VCaP (cell line): ENCODE measurements at regions not wholly inside any gene's neighbourhood (a gene's known extent, or its start where the extent isn't known, plus 50 kb on each side); places are given as distances from the start of the nearest gene placed in this dataset.
"Not testable (repeated sequence)": the region's sequence is repeated elsewhere in the genome, so short reads cannot be mapped to it uniquely, and the experiment has no call there.

Experiments used
- H3K27ac ChIP-seq: fragments of 450-650 bp; 2 replicates; pipeline ENCODE4 v1.5.1; 2017
- CTCF ChIP-seq: fragments of 450-650 bp; conservative IDR thresholded peaks from 2 replicates; pipeline ENCODE4 v1.5.1; 2017; ENCODE audit warnings: mild to moderate bottlenecking, moderate library complexity

GRCh38 chr16:77111056-77111565 is 79.9 kb upstream of the MON1B start:
- TF ChIP-seq CTCF: no peak
- H3K27ac ChIP-seq: no peak overlapping the region

GRCh38 chr16:77112746-77113145 is 78.2 kb upstream of the MON1B start:
- H3K27ac ChIP-seq: no peak overlapping the region
- TF ChIP-seq CTCF: no peak

GRCh38 chr16:77113835-77114234 is 77.2 kb upstream of the MON1B start:
- no peak for TF ChIP-seq CTCF
- H3K27ac ChIP-seq: no peak overlapping the region

GRCh38 chr16:77114361-77114760 is 76.6 kb upstream of the MON1B start:
- H3K27ac ChIP-seq: not testable (repeated sequence)

- no peak overlapping the region for H3K27ac ChIP-seq
- no peak for TF ChIP-seq CTCF
These were observed 74.1 kb upstream of the MON1B start for GRCh38 chr16:77116856-77117255.

- TF ChIP-seq CTCF: no peak
- no peak overlapping the region for H3K27ac ChIP-seq
These were observed 73.3 kb upstream of the MON1B start for GRCh38 chr16:77117707-77118106.

- TF ChIP-seq CTCF: no peak
- no peak overlapping the region for H3K27ac ChIP-seq
These were observed 59.6 kb upstream of the MON1B start for GRCh38 chr16:77131398-77131797.

- no peak for TF ChIP-seq CTCF
These were observed 58.9 kb upstream of the MON1B start for GRCh38 chr16:77132051-77132618.

More at GRCh38 chr16:77132051-77132618, 58.9 kb upstream of the MON1B start:
- no peak overlapping the region for H3K27ac ChIP-seq
